Fibroblast of lung (primary cell): ENCODE measurements at regions not wholly inside any gene's neighbourhood (a gene's known extent, or its start where the extent isn't known, plus 50 kb on each side); places are given as distances from the start of the nearest gene placed in this dataset.
"Not testable (repeated sequence)": the region's sequence is repeated elsewhere in the genome, so short reads cannot be mapped to it uniquely, and the experiment has no call there.

Source experiments
- DNase-seq, 2 donors: peaks; one replicate each; pipeline versions ENCODE4 v3.0.0 to v3.0.0-alpha.2; 2010; ENCODE audit warnings: low read depth in 2 of 2
- H2AFZ ChIP-seq: 2 replicates; pipeline ENCODE4 v1.5.1; 2012; ENCODE audit warnings: low read length, control low read depth, inconsistent platforms
- H3K27ac ChIP-seq: 2 replicates; pipeline ENCODE4 v1.5.1; 2011; ENCODE audit warnings: low read length, control low read depth; ENCODE audit not compliant: insufficient read depth
- H3K27me3 ChIP-seq: 2 replicates; pipeline ENCODE4 v1.5.1; 2011; ENCODE audit warnings: mild to moderate bottlenecking, low read length; ENCODE audit not compliant: control insufficient read depth, insufficient read depth
- H3K36me3 ChIP-seq: 2 replicates; pipeline ENCODE4 v1.5.1; 2011; ENCODE audit warnings: low read length; ENCODE audit not compliant: control insufficient read depth, insufficient read depth
- H3K4me1 ChIP-seq: 2 replicates; pipeline ENCODE4 v1.5.1; 2011; ENCODE audit warnings: low read length; ENCODE audit not compliant: control insufficient read depth, insufficient read depth; ENCODE audit errors: extremely low read depth
- H3K4me2 ChIP-seq: 2 replicates; pipeline ENCODE4 v1.5.1; 2011; ENCODE audit warnings: low read length, control low read depth; ENCODE audit not compliant: insufficient read depth; ENCODE audit errors: extremely low read depth
- H3K4me3 ChIP-seq, 4 experiments: fragments of 200-600 bp in 1 of 4; sonication (generic) in 1 of 4; replicated peaks in 1 of 4; 2 replicates each; pipeline ENCODE4 v1.5.1; 2011 to 2016; ENCODE audit warnings: low read length in 4 of 4, low read depth in 3 of 4, mild to moderate bottlenecking in 3 of 4, control low read depth in 2 of 4, inconsistent platforms in 1 of 4, mixed read lengths in 1 of 4; ENCODE audit not compliant: insufficient read depth in 1 of 4; ENCODE audit errors: control extremely low read depth in 1 of 4
- H3K79me2 ChIP-seq: 2 replicates; pipeline ENCODE4 v1.5.1; 2012; ENCODE audit warnings: mild to moderate bottlenecking, low read length, inconsistent platforms; ENCODE audit not compliant: control insufficient read depth, insufficient read depth
- H3K9ac ChIP-seq: 2 replicates; pipeline ENCODE4 v1.5.1; 2011; ENCODE audit warnings: mild to moderate bottlenecking, low read length, control low read depth; ENCODE audit not compliant: insufficient read depth
- H3K9me3 ChIP-seq: 2 replicates; pipeline ENCODE4 v1.5.1; 2012; ENCODE audit warnings: low read depth, low read length; ENCODE audit not compliant: control insufficient read depth, insufficient read depth
- H4K20me1 ChIP-seq: 2 replicates; pipeline ENCODE4 v1.5.1; 2011; ENCODE audit warnings: low read length; ENCODE audit not compliant: control insufficient read depth, insufficient read depth; ENCODE audit errors: extremely low read depth

GRCh38 chr5:176018598-176018997, 50.5 kb upstream of the THOC3 start:
- H3K79me2 ChIP-seq, DNase-seq, H3K36me3 ChIP-seq: not testable (repeated sequence)

GRCh38 chr5:176020852-176021251, 52.7 kb upstream of the THOC3 start:
- not testable (repeated sequence) for DNase-seq, H3K36me3 ChIP-seq, H3K9ac ChIP-seq, H3K4me1 ChIP-seq, H3K27ac ChIP-seq, H3K4me3 ChIP-seq, H2AFZ ChIP-seq, H3K4me2 ChIP-seq, H3K27me3 ChIP-seq, H3K79me2 ChIP-seq, H4K20me1 ChIP-seq, H3K9me3 ChIP-seq

More at GRCh38 chr5:176018598-176018997, 50.5 kb upstream of the THOC3 start:
- not testable (repeated sequence) for H3K27ac ChIP-seq, H3K4me3 ChIP-seq, H3K4me2 ChIP-seq, H2AFZ ChIP-seq, H3K9ac ChIP-seq, H3K9me3 ChIP-seq, H3K4me1 ChIP-seq, H3K27me3 ChIP-seq, H4K20me1 ChIP-seq

GRCh38 chr5:176023535-176023934, 55.4 kb upstream of the THOC3 start:
- not testable (repeated sequence) for H2AFZ ChIP-seq, H3K9me3 ChIP-seq, H3K4me3 ChIP-seq, H3K9ac ChIP-seq, H3K27me3 ChIP-seq, H3K36me3 ChIP-seq, H3K79me2 ChIP-seq, H3K4me1 ChIP-seq, H3K27ac ChIP-seq, H4K20me1 ChIP-seq, H3K4me2 ChIP-seq, DNase-seq

GRCh38 chr5:176029445-176029844, 61.3 kb upstream of the THOC3 start:
- not testable (repeated sequence) for H4K20me1 ChIP-seq, H3K4me1 ChIP-seq, DNase-seq, H3K79me2 ChIP-seq, H3K4me2 ChIP-seq, H3K36me3 ChIP-seq, H2AFZ ChIP-seq, H3K9me3 ChIP-seq, H3K4me3 ChIP-seq, H3K27me3 ChIP-seq, H3K9ac ChIP-seq, H3K27ac ChIP-seq

GRCh38 chr5:176030361-176031117, 62.4 kb upstream of the THOC3 start:
- H3K4me1 ChIP-seq, H2AFZ ChIP-seq: not testable (repeated sequence)

GRCh38 chr5:176031118-176031510, 63.0 kb upstream of the THOC3 start:
- not testable (repeated sequence) for H3K79me2 ChIP-seq, H3K36me3 ChIP-seq, H2AFZ ChIP-seq, H3K4me3 ChIP-seq, H3K4me2 ChIP-seq, H3K4me1 ChIP-seq, H3K9me3 ChIP-seq, H4K20me1 ChIP-seq, H3K27me3 ChIP-seq, H3K9ac ChIP-seq, H3K27ac ChIP-seq, DNase-seq

More at GRCh38 chr5:176030361-176031117, 62.4 kb upstream of the THOC3 start:
- not testable (repeated sequence) for H3K9me3 ChIP-seq, H3K79me2 ChIP-seq, H3K27ac ChIP-seq, H3K27me3 ChIP-seq, H4K20me1 ChIP-seq, H3K9ac ChIP-seq, H3K4me2 ChIP-seq, H3K36me3 ChIP-seq, H3K4me3 ChIP-seq, DNase-seq

- H3K27me3 ChIP-seq, H3K9ac ChIP-seq, H3K4me1 ChIP-seq, H3K79me2 ChIP-seq, H3K27ac ChIP-seq, H4K20me1 ChIP-seq, DNase-seq, H3K4me2 ChIP-seq, H3K9me3 ChIP-seq, H3K4me3 ChIP-seq, H2AFZ ChIP-seq, H3K36me3 ChIP-seq: not testable (repeated sequence)
Measured at GRCh38 chr5:176033186-176033585, 65.1 kb upstream of the THOC3 start.
